ENCODE measurements at regions not wholly inside any gene's neighbourhood (a gene's known extent, or its start where the extent isn't known, plus 50 kb on each side); places are given as distances from the start of the nearest gene placed in this dataset.
A peak's percentile ranks its signal among the peaks of the same experiment; 100 is the strongest.

DNA sequence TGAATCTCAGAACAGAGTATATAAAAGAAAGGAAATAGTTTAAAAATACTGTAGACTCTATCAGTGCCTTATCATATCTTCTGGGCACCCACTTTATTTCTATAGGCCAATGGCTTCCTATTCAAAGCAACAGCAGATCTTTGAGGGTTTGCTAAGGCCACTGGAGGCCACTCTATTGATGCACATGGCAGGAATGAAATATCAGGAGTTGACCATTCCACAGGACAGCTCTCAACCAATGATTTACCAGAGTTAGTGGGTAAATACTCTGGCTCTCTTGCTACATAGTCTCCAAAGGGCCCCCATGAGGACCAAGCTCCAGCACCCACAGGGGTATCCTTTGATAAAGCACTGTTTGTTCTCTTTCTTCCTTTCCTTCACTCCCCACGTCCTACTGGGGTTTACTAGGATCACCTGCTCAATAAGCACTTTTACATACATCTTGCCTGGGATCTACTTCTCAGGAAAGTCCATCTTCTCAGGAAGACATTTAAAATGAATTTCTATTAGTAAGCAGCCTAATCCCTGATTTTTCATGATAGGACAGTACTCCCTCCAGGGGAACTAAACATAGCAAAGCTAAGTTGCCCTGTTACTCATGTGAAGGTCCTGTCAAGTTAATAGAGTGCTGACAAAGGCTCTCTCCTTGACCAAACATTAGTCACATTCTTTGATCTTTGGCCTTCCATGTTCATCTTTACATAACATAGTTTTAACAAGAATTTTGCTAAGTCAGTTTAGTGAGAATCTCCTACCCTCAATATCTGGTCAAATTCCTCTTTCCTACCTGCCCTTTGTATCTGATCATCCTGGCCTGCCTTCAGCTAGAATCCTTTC lies 459.7 kb downstream of the GRXCR1 start:
- DNase-seq, result no peak

DNA sequence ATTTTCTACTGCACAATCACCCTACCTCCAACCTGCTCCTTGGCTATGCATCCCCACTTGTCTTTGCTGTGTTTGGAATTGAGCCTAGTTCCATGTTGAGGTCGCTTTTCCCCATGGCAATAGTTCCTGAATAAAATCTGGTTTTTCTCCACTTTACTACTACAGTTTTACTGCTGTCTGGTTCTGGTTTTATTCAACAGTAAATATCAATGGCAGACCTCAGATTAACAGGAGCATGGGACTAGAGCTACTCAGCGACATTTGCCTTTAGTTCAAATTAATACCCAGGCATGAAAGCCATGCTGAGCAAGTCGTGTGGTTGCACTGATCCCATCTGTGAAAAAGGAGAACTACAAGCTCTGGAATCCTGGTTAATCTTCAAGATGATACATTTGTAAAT lies 460.3 kb downstream of the GRXCR1 start:
- no peak for DNase-seq

- DNase-seq, result no peak
These were observed 461.0 kb downstream of the GRXCR1 start for GRCh38 chr4:43353552-43353951.

DNA sequence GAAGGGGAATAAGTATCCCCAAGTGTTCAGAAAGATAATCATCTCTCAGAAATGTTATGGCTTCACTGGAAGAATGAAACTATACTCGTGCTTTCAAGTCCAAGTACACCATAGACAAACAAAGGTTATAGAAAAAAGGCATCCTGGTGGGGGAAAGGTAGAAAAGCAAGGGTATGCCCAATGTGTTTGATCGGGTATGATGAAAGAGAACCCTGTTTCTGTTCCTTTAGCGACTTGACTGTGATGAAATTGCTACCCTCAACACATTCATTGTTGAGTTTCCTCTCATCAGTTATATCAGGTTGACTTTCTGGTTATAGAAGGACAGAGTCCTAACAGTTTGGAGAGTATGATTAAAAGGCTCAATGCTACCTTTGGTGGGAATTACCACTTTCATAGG lies 464.3 kb downstream of the GRXCR1 start:
- no peak for DNase-seq

- DNase-seq, result no peak
These were observed 464.9 kb downstream of the GRXCR1 start for GRCh38 chr4:43357252-43357974.

GRCh38 chr4:43360296-43360695 lies 467.8 kb downstream of the GRXCR1 start:
- no peak for DNase-seq

DNA sequence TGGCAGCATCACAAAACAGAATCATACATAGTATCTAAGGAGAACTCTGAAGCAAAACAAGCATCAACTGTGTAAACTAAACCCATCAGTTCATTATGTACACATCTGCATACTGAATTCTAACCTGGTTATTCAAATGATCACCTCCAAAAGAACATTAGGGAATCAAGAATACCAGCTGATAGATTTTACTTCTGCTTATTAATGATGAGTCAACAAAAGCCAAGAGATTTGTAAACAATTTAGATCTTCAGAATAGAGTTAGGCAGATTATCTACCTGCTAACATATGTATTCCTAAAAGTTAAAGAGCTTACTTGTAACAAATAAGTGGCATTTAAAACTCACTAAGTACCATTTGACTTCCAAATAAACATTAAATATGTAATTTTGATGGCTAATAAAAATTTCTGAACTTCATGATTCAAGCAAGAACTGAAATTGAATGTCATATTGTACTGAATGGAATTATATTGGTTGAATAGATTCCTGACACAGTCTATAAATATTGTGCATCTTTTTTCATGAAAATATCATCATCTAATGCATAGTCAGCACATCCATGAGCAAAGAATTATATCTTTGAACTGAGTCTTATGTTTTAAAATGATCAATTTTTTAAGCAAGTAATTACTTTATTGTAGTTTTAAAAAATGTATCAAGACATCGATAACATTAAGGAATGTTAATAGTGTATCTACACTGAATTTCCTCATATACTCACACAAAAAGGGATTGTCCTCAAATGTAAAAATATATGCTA lies 470.5 kb downstream of the GRXCR1 start:
- no peak for DNase-seq

- no peak for DNase-seq
These were observed 476.6 kb downstream of the GRXCR1 start for GRCh38 chr4:43369036-43369594.

DNA sequence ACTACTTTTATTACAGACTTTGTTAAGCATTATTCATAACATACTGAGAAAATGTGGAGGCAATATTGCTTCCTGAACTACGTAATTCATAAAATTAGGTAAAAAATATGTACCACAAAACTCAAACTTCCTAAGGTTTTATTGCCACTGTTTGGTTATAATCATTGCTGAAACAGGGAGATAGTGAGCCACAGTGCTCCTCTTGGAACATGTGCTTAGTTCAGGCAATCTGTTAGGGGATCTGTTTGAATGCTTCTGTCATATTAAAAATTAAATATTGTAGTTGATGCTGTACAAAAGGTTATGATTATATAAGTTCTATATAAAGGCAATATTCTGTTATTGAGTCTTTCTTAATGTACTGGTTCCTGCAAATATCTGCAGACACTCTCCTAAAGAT lies 480.7 kb downstream of the GRXCR1 start:
- no peak for DNase-seq

DNA sequence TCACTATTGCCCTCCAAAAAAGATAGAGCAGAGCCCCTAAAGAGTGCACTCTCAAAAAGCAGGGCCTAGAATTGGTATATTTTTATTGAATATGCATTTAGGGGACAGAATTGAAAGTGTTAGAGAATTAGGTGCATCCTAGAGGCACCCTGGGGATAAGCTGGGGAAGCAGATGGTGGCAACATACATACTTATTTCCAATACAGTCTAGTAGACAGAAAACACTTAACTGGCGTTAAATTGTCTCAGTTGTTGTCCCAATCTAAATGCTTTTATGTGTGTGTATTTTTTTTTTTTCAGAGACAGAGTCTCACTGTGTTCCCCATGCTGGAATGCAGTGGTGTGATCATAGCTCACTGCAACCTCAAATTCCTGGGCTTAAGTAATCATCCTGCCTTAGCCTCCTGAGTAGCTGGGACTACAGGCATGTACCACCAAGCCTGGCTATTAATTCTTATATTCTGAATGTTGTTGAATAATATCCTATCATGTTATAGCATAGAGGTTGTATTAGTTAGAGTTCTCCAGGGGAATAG lies 481.8 kb downstream of the GRXCR1 start:
- peak; percentile 44 for DNase-seq

DNA sequence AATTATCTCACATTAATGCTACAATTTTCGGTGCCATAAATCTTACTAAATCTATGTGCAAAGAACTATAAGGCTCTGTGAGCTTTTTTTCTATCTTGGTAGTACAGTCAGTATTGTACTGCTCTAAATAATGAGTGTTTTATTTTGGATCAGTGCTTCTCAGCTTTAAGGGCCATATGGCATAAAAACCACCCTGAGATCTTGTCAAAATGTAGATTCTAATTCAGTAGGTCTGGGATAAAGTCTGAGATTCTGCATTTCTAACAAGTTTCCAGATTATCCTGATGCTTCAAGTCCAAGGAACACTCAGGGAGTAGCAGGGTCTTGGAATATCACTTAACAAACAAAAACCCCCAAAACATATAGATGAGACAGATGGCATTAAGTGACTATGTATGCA lies 486.5 kb downstream of the GRXCR1 start:
- peak; percentile 74 for DNase-seq

GRCh38 chr4:43380093-43380492 lies 487.6 kb downstream of the GRXCR1 start:
- no peak for DNase-seq

GRCh38 chr4:43391069-43391468 lies 498.6 kb downstream of the GRXCR1 start:
- no peak for DNase-seq

DNA sequence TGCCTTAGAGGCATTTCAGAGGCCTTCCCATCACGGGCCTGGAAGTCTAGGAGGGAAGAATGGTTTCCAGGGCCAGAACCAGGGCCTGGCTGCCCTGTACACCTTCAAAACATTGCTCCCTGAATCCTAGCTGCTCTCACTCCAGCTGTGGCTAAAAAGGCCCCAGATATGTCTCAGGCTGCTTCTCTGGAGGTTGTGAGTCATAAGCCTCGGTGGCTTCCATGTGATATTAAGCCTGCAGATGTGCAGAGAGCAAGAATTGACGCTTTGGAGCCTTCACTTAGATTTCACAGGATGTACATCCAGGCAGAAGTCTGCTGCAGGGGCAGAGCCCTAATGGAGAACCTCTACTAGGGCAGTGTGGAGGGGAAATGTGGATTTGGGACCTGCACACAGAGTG lies 502.5 kb downstream of the GRXCR1 start:
- DNase-seq, result no peak

DNA sequence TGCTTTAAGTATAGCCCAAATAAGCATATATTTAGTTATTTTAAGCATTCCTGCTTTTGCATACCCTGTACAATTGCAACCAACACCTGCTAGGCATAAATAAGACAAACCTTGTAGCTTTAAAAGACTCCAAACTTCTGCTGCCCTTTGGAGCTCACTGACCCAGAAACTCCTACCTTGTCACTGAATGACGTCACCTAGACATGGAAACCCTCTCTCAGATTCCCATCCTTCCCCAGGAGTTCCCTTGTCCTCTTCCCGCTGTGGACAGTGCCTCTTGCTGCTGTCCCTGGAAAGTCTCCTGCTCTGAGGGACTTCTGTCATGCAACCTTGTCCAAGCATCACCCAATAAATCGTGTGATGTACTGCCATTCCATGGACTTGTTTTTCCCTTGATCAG lies 507.2 kb downstream of the GRXCR1 start:
- DNase-seq, result no peak

GRCh38 chr4:43402393-43402792 lies 509.9 kb downstream of the GRXCR1 start:
- no peak for DNase-seq

- no peak for DNase-seq
These were observed 518.1 kb downstream of the GRXCR1 start for GRCh38 chr4:43410636-43411035.

DNA sequence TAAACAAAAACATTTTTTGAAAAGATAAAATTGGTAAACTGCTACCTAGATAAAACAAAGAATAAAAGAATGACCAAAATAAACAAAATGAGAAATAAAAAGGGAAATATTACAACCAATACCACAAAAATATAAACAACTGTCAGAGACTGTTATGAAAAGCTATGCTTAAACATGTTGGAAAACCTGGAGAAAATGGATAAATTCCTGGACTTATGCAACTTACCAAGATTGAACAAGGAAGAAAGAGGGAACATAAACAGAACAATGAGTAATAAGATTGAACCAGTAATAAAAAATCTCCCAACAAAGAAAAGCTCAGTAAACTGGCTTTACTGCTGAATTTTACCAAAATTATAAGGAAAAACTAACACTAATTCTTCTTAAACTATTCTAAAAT lies 518.7 kb downstream of the GRXCR1 start:
- DNase-seq, result no peak

GRCh38 chr4:43423276-43423675 lies 530.8 kb downstream of the GRXCR1 start:
- DNase-seq, result no peak

GRCh38 chr4:43425206-43425605 lies 532.7 kb downstream of the GRXCR1 start:
- DNase-seq, result no peak

DNA sequence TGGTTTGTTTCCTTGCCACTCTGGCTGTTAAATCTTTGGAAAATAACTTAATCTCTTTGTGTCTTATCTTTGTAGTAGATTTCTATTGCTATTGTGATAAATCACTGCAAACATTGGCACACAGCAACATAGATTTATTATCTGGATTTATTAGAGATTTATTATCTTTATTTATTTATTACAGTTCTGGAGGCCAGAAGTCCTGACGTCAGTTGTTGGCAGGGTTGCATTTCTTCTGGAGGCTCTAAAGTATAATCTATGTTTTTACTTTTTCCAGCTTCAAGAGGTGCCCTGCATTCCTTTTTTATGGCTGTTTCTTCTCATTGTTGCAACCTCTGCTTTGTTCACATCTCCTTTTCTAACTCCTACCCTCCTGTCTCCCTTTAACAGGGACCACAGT lies 542.8 kb downstream of the GRXCR1 start:
- DNase-seq, result no peak

DNA sequence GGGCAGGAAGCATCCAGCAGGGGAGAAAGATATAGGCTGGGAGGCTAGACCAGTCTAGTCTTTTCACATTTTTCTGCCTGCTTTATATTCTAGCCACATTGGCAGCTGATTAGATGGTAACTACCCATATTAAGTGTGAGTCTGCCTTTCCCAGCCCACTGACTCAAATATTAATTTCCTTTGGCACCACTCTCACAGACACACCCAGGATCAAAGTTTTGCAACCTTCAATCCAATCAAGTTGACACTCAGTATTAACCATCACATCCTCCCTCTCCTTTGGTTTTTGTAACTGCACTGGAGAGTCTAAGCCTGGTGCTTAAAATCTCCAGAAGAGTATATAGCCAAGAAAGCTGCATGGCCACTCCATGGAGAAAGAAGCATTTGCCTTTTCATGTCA lies 560.4 kb downstream of the GRXCR1 start:
- no peak for DNase-seq

DNA sequence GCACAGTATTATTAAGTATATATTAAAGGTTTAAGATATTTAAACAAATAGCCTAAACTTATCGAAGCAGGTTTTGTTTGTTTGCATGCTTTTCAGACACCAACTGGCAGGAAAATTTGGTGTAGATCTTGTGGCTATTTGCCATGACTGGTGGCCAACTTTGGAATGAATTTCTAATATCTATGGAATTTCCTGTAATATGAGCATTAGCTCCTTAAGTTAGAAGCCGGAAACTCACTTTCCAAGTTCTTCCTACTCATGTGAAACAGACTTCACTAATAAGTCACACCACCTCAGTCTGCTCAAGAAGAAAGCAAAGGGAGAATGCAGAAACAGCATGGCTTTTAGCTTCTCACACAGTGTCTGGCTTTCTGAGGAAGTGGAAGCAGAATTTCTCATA lies 563.9 kb downstream of the GRXCR1 start:
- no peak for DNase-seq
